DOHH2 (cell line): ENCODE measurements at regions not wholly inside any gene's neighbourhood (a gene's known extent, or its start where the extent isn't known, plus 50 kb on each side); places are given as distances from the start of the nearest gene placed in this dataset.

ENCODE experiments used
- CTCF ChIP-seq: fragments of 200-600 bp; sonication (generic); IDR thresholded peaks from one replicate; pipeline ENCODE4 v1.5.1; 2014; ENCODE audit warnings: antibody characterized with exemption, mild to moderate bottlenecking, low read depth, low read length; ENCODE audit not compliant: poor library complexity, severe bottlenecking
- EZH2phosphoT487 ChIP-seq: fragments of 200-600 bp; sonication (generic); IDR thresholded peaks from 2 replicates; pipeline ENCODE4 v1.6.1; 2017; ENCODE audit warnings: borderline replicate concordance, mild to moderate bottlenecking, antibody characterized with exemption, low read length, moderate library complexity, mixed read lengths

DNA sequence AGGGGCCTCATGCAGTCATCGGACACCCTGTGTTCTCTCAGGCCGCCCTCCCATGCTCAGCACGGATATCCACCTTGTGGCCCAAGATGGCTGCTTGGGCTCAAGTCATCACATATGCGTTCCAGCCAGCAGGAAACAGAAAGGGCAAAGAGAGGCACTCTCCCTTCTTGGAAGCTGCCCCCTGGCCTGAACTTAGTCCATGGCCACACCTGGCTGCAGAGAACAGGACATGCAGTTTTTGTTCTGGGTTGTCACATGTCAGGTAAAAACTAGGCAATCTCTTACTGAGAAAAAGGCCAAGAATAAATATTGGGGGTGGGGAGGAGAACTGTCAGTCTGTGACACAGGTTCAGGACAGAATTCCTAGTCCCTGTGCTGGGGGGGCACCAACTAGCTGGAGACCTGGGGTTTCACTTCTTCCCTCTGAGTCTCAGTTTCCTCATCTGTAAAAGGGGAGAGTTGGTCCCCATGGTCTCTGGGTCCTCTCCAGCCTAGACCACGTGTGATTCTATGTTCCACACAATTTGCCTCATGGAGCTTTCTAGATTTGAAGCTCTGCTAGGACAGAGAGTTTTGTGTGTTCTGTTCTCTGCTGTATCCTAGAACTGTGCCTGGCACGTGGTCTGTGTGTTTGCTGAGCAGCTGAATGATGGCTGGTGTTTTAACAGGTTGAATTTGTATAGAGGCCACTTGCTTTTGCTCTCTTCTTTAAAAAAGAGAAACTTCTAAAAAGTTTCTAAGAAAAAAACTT lies 107.2 kb upstream of the ANO1 start:
- no peak for TF ChIP-seq CTCF
- TF ChIP-seq EZH2phosphoT487: no peak
